ENCODE measurements at regions not wholly inside any gene's neighbourhood (a gene's known extent, or its start where the extent isn't known, plus 50 kb on each side); places are given as distances from the start of the nearest gene placed in this dataset.
"Not testable (repeated sequence)": the region's sequence is repeated elsewhere in the genome, so short reads cannot be mapped to it uniquely, and the experiment has no call there.

- H3K9me3 ChIP-seq (ENCODE audit: control insufficient read depth in 1 of 2, low read length in 2 of 2); H3K36me3 ChIP-seq (ENCODE audit: control insufficient read depth in 1 of 2, insufficient read depth in 2 of 2, low read length in 2 of 2); H3K27ac ChIP-seq (ENCODE audit: low read depth, low read length); H3K4me1 ChIP-seq (ENCODE audit: control insufficient read depth in 1 of 2, insufficient read depth in 2 of 2, low read length in 2 of 2); H3K4me3 ChIP-seq (ENCODE audit: low read depth in 1 of 2, low read length in 2 of 2); H3K27me3 ChIP-seq (ENCODE audit: control insufficient read depth in 1 of 2, insufficient read depth in 2 of 2, low read length in 2 of 2); H3K9ac ChIP-seq (ENCODE audit: low read depth in 1 of 2, low read length in 2 of 2): not testable (repeated sequence)
Measured at GRCh38 chr2:87500951-87501350, 246.9 kb upstream of the PLGLB2 start.

GRCh38 chr2:87502948-87503347 is 244.9 kb upstream of the PLGLB2 start:
- H3K4me3 ChIP-seq (ENCODE audit: low read depth in 1 of 2, low read length in 2 of 2); H3K4me1 ChIP-seq (ENCODE audit: control insufficient read depth in 1 of 2, insufficient read depth in 2 of 2, low read length in 2 of 2); H3K9me3 ChIP-seq (ENCODE audit: control insufficient read depth in 1 of 2, low read length in 2 of 2): not testable (repeated sequence)

GRCh38 chr2:87505239-87505638 is 242.6 kb upstream of the PLGLB2 start:
- not testable (repeated sequence) for H3K9me3 ChIP-seq (ENCODE audit: control insufficient read depth in 1 of 2, low read length in 2 of 2); H3K27me3 ChIP-seq (ENCODE audit: control insufficient read depth in 1 of 2, insufficient read depth in 2 of 2, low read length in 2 of 2); H3K4me3 ChIP-seq (ENCODE audit: low read depth in 1 of 2, low read length in 2 of 2); H3K4me1 ChIP-seq (ENCODE audit: control insufficient read depth in 1 of 2, insufficient read depth in 2 of 2, low read length in 2 of 2); H3K27ac ChIP-seq (ENCODE audit: low read depth, low read length); H3K36me3 ChIP-seq (ENCODE audit: control insufficient read depth in 1 of 2, insufficient read depth in 2 of 2, low read length in 2 of 2); H3K9ac ChIP-seq (ENCODE audit: low read depth in 1 of 2, low read length in 2 of 2)

More at GRCh38 chr2:87502948-87503347, 244.9 kb upstream of the PLGLB2 start:
- not testable (repeated sequence) for H3K36me3 ChIP-seq (ENCODE audit: control insufficient read depth in 1 of 2, insufficient read depth in 2 of 2, low read length in 2 of 2); H3K27ac ChIP-seq (ENCODE audit: low read depth, low read length); H3K27me3 ChIP-seq (ENCODE audit: control insufficient read depth in 1 of 2, insufficient read depth in 2 of 2, low read length in 2 of 2); H3K9ac ChIP-seq (ENCODE audit: low read depth in 1 of 2, low read length in 2 of 2)

GRCh38 chr2:87505909-87506308 is 242.0 kb upstream of the PLGLB2 start:
- not testable (repeated sequence) for H3K27ac ChIP-seq (ENCODE audit: low read depth, low read length); H3K9ac ChIP-seq (ENCODE audit: low read depth in 1 of 2, low read length in 2 of 2); H3K9me3 ChIP-seq (ENCODE audit: control insufficient read depth in 1 of 2, low read length in 2 of 2); H3K27me3 ChIP-seq (ENCODE audit: control insufficient read depth in 1 of 2, insufficient read depth in 2 of 2, low read length in 2 of 2); H3K4me1 ChIP-seq (ENCODE audit: control insufficient read depth in 1 of 2, insufficient read depth in 2 of 2, low read length in 2 of 2); H3K4me3 ChIP-seq (ENCODE audit: low read depth in 1 of 2, low read length in 2 of 2); H3K36me3 ChIP-seq (ENCODE audit: control insufficient read depth in 1 of 2, insufficient read depth in 2 of 2, low read length in 2 of 2)

GRCh38 chr2:87507378-87508348 is 240.2 kb upstream of the PLGLB2 start:
- H3K4me1 ChIP-seq (ENCODE audit: control insufficient read depth in 1 of 2, insufficient read depth in 2 of 2, low read length in 2 of 2); H3K27me3 ChIP-seq (ENCODE audit: control insufficient read depth in 1 of 2, insufficient read depth in 2 of 2, low read length in 2 of 2); H3K9ac ChIP-seq (ENCODE audit: low read depth in 1 of 2, low read length in 2 of 2); H3K27ac ChIP-seq (ENCODE audit: low read depth, low read length); H3K9me3 ChIP-seq (ENCODE audit: control insufficient read depth in 1 of 2, low read length in 2 of 2); H3K4me3 ChIP-seq (ENCODE audit: low read depth in 1 of 2, low read length in 2 of 2); H3K36me3 ChIP-seq (ENCODE audit: control insufficient read depth in 1 of 2, insufficient read depth in 2 of 2, low read length in 2 of 2): not testable (repeated sequence)

- not testable (repeated sequence) for H3K4me1 ChIP-seq (ENCODE audit: control insufficient read depth in 1 of 2, insufficient read depth in 2 of 2, low read length in 2 of 2); H3K4me3 ChIP-seq (ENCODE audit: low read depth in 1 of 2, low read length in 2 of 2); H3K9ac ChIP-seq (ENCODE audit: low read depth in 1 of 2, low read length in 2 of 2); H3K27ac ChIP-seq (ENCODE audit: low read depth, low read length); H3K9me3 ChIP-seq (ENCODE audit: control insufficient read depth in 1 of 2, low read length in 2 of 2); H3K36me3 ChIP-seq (ENCODE audit: control insufficient read depth in 1 of 2, insufficient read depth in 2 of 2, low read length in 2 of 2); H3K27me3 ChIP-seq (ENCODE audit: control insufficient read depth in 1 of 2, insufficient read depth in 2 of 2, low read length in 2 of 2)
Measured at GRCh38 chr2:87511195-87511778, 236.6 kb upstream of the PLGLB2 start.

GRCh38 chr2:87512864-87513530 is 234.9 kb upstream of the PLGLB2 start:
- H3K27me3 ChIP-seq (ENCODE audit: control insufficient read depth in 1 of 2, insufficient read depth in 2 of 2, low read length in 2 of 2); H3K4me3 ChIP-seq (ENCODE audit: low read depth in 1 of 2, low read length in 2 of 2); H3K27ac ChIP-seq (ENCODE audit: low read depth, low read length); H3K9me3 ChIP-seq (ENCODE audit: control insufficient read depth in 1 of 2, low read length in 2 of 2); H3K9ac ChIP-seq (ENCODE audit: low read depth in 1 of 2, low read length in 2 of 2); H3K4me1 ChIP-seq (ENCODE audit: control insufficient read depth in 1 of 2, insufficient read depth in 2 of 2, low read length in 2 of 2); H3K36me3 ChIP-seq (ENCODE audit: control insufficient read depth in 1 of 2, insufficient read depth in 2 of 2, low read length in 2 of 2): not testable (repeated sequence)

GRCh38 chr2:87514034-87514433 is 233.9 kb upstream of the PLGLB2 start:
- H3K9me3 ChIP-seq (ENCODE audit: control insufficient read depth in 1 of 2, low read length in 2 of 2); H3K9ac ChIP-seq (ENCODE audit: low read depth in 1 of 2, low read length in 2 of 2); H3K4me3 ChIP-seq (ENCODE audit: low read depth in 1 of 2, low read length in 2 of 2); H3K4me1 ChIP-seq (ENCODE audit: control insufficient read depth in 1 of 2, insufficient read depth in 2 of 2, low read length in 2 of 2); H3K27me3 ChIP-seq (ENCODE audit: control insufficient read depth in 1 of 2, insufficient read depth in 2 of 2, low read length in 2 of 2); H3K27ac ChIP-seq (ENCODE audit: low read depth, low read length); H3K36me3 ChIP-seq (ENCODE audit: control insufficient read depth in 1 of 2, insufficient read depth in 2 of 2, low read length in 2 of 2): not testable (repeated sequence)

- not testable (repeated sequence) for H3K9ac ChIP-seq (ENCODE audit: low read depth in 1 of 2, low read length in 2 of 2); H3K4me1 ChIP-seq (ENCODE audit: control insufficient read depth in 1 of 2, insufficient read depth in 2 of 2, low read length in 2 of 2); H3K4me3 ChIP-seq (ENCODE audit: low read depth in 1 of 2, low read length in 2 of 2); H3K36me3 ChIP-seq (ENCODE audit: control insufficient read depth in 1 of 2, insufficient read depth in 2 of 2, low read length in 2 of 2); H3K9me3 ChIP-seq (ENCODE audit: control insufficient read depth in 1 of 2, low read length in 2 of 2); H3K27me3 ChIP-seq (ENCODE audit: control insufficient read depth in 1 of 2, insufficient read depth in 2 of 2, low read length in 2 of 2); H3K27ac ChIP-seq (ENCODE audit: low read depth, low read length)
Measured at GRCh38 chr2:87514515-87514914, 233.4 kb upstream of the PLGLB2 start.

- not testable (repeated sequence) for H3K27ac ChIP-seq (ENCODE audit: low read depth, low read length); H3K9me3 ChIP-seq (ENCODE audit: control insufficient read depth in 1 of 2, low read length in 2 of 2); H3K27me3 ChIP-seq (ENCODE audit: control insufficient read depth in 1 of 2, insufficient read depth in 2 of 2, low read length in 2 of 2); H3K4me1 ChIP-seq (ENCODE audit: control insufficient read depth in 1 of 2, insufficient read depth in 2 of 2, low read length in 2 of 2); H3K9ac ChIP-seq (ENCODE audit: low read depth in 1 of 2, low read length in 2 of 2); H3K36me3 ChIP-seq (ENCODE audit: control insufficient read depth in 1 of 2, insufficient read depth in 2 of 2, low read length in 2 of 2); H3K4me3 ChIP-seq (ENCODE audit: low read depth in 1 of 2, low read length in 2 of 2)
Measured at GRCh38 chr2:87515226-87515625, 232.7 kb upstream of the PLGLB2 start.

Data from duodenal mucosa (tissue), 2 donors.